Mucosa of descending colon (tissue), 3 donors: ENCODE measurements at regions not wholly inside any gene's neighbourhood (a gene's known extent, or its start where the extent isn't known, plus 50 kb on each side); places are given as distances from the start of the nearest gene placed in this dataset.

Source experiments
- ATAC-seq: fragments of 200-7000 bp; cut with Tn5 transposase; one replicate; pipeline ENCODE4 v1.9.1; 2020; ENCODE audit warnings: mild to moderate bottlenecking, moderate library complexity
- DNase-seq, 3 donors: peaks; one replicate each; pipeline ENCODE4 v3.0.0-alpha.2; 2020
- H3K36me3 ChIP-seq: fragments of 200-600 bp; one replicate; pipeline ENCODE4 v1.8.0; 2021; ENCODE audit warnings: low read depth, mild to moderate bottlenecking
- H3K4me1 ChIP-seq: fragments of 200-600 bp; one replicate; pipeline ENCODE4 v1.8.0; 2021; ENCODE audit warnings: low read depth, mild to moderate bottlenecking
- H3K4me3 ChIP-seq: fragments of 200-600 bp; one replicate; pipeline ENCODE4 v1.8.0; 2021; ENCODE audit warnings: mild to moderate bottlenecking
- H3K9me3 ChIP-seq: fragments of 200-600 bp; one replicate; pipeline ENCODE4 v1.8.0; 2021; ENCODE audit warnings: mild to moderate bottlenecking
- CTCF ChIP-seq: fragments of 200-600 bp; IDR thresholded peaks from one replicate; pipeline ENCODE4 v1.8.0; 2022; ENCODE audit warnings: antibody characterized with exemption, mild to moderate bottlenecking
- intact Hi-C, 2 donors: fragments of 100-400 bp; cut with DNase I in 1 of 2; cut with micrococcal nuclease in 1 of 2; formaldehyde crosslinking; loops; one replicate each; pipeline versions ENCODE4 v1.11.0 to v1.11.1; 2022; cut with DNase I, micrococcal nuclease
- donor health status: DM: no; HTN: no; CAD: no; lungs with moderate emphysema.
- donor health status: DM: no; HTN: no; CAD: no.
- donor health status: DM: no; HTN: yes; CAD: no.

- DNase-seq (no peak), ATAC-seq (no peak)
- Histone ChIP-seq H3K4me3 (no peak overlapping the region), H3K4me1 (no peaks in the 10 kb centered on the region), H3K36me3 (no peaks in the 10 kb centered on the region), H3K9me3 (no peaks in the 10 kb centered on the region)
- intact Hi-C loops: no loop called here
- no peak for TF ChIP-seq CTCF
Measured at GRCh38 chr16:51085271-51085670, 65.8 kb downstream of the SALL1 start.

GRCh38 chr16:51084074-51084928 is 66.8 kb downstream of the SALL1 start:
- DNase-seq (no peak), ATAC-seq (no peak)
- intact Hi-C loops: no loop called here
- no peak for TF ChIP-seq CTCF
- Histone ChIP-seq H3K4me1 (no peaks in the 10 kb centered on the region), H3K4me3 (no peak overlapping the region), H3K36me3 (no peaks in the 10 kb centered on the region), H3K9me3 (no peaks in the 10 kb centered on the region)

GRCh38 chr16:51072591-51072990 is 78.5 kb downstream of the SALL1 start:
- H3K9me3 ChIP-seq: no peaks in the 10 kb centered on the region
- ATAC-seq (no peak), DNase-seq (no peak)
- H3K4me3 ChIP-seq: no peak overlapping the region
- intact Hi-C loops: no loop called here
- no peaks in the 10 kb centered on the region for H3K4me1 ChIP-seq
- H3K36me3 ChIP-seq: no peaks in the 10 kb centered on the region
- no peak for TF ChIP-seq CTCF

GRCh38 chr16:51071326-51071725 is 79.7 kb downstream of the SALL1 start:
- H3K36me3 ChIP-seq: no peaks in the 10 kb centered on the region
- no peaks in the 10 kb centered on the region for H3K4me1 ChIP-seq
- H3K4me3 ChIP-seq: no peak overlapping the region
- intact Hi-C loops: no loop called here
- no peak for TF ChIP-seq CTCF
- H3K9me3 ChIP-seq: no peaks in the 10 kb centered on the region
- no peak for ATAC-seq
- DNase-seq: no peak

GRCh38 chr16:51067352-51067751 is 83.7 kb downstream of the SALL1 start:
- Histone ChIP-seq H3K9me3 (no peaks in the 10 kb centered on the region), H3K4me1 (no peaks in the 10 kb centered on the region), H3K36me3 (no peaks in the 10 kb centered on the region), H3K4me3 (no peak overlapping the region)
- intact Hi-C loops: no loop called here
- no peak for DNase-seq
- ATAC-seq: no peak
- no peak for TF ChIP-seq CTCF

GRCh38 chr16:51062039-51062438 is 89.0 kb downstream of the SALL1 start:
- ATAC-seq (no peak), DNase-seq (no peak)
- intact Hi-C loops: no loop called here
- H3K4me3 ChIP-seq: no peak overlapping the region
- no peaks in the 10 kb centered on the region for H3K4me1 ChIP-seq
- H3K36me3 ChIP-seq: no peaks in the 10 kb centered on the region
- H3K9me3 ChIP-seq: no peaks in the 10 kb centered on the region
- TF ChIP-seq CTCF: no peak
